GM12878 (cell line): ENCODE measurements at regions not wholly inside any gene's neighbourhood (a gene's known extent, or its start where the extent isn't known, plus 50 kb on each side); places are given as distances from the start of the nearest gene placed in this dataset.

ENCODE experiments used
- ATAC-seq: fragments of 200-7000 bp; cut with Tn5 transposase; 3 replicates; pipeline ENCODE4 v1.9.1; 2020; ENCODE audit warnings: mild to moderate bottlenecking, moderate library complexity
- BruUV-seq: library from RNA; stranded (reverse); fragments of 400-500 nt; replicated peaks from 2 replicates; lab custom pipeline; 2021; lab: Mats Ljungman, UMichigan
- CTCF ChIA-PET: fragments of 300-600 bp; sonication (Branson Sonifier 250); formaldehyde crosslinking; extraction: SDS; loops from one replicate; lab custom pipeline; 2021; ENCODE audit warnings: inconsistent platforms; lab: Yijun Ruan, JAX
- POLR2A ChIA-PET: fragments of 350-600 bp; formaldehyde crosslinking; extraction: SDS; loops from one replicate; lab custom pipeline; 2021; ENCODE audit warnings: inconsistent platforms; lab: Charles Lee
- RAD21 ChIA-PET: fragments of 300-600 bp; sonication (Branson Sonifier 250); formaldehyde crosslinking; loops from one replicate; lab custom pipeline; 2023; ENCODE audit warnings: antibody characterized with exemption; ENCODE audit not compliant: unreplicated experiment; lab: Charles Lee
- SMC1A ChIA-PET: fragments of 300-600 bp; sonication (Branson Sonifier 250); formaldehyde crosslinking; loops from one replicate; lab custom pipeline; 2023; ENCODE audit not compliant: unreplicated experiment, uncharacterized antibody; lab: Charles Lee
- DNase-seq: peaks from one replicate; pipeline ENCODE4 v3.0.0-alpha.2; 2011; ENCODE audit warnings: low read depth, low spot score
- FAIRE-seq: peaks from 3 replicates; lab custom pipeline; 2011; peaks lifted over from hg19 to GRCh38; lab: Jason Lieb, UNC
- H2AFZ ChIP-seq: 2 replicates; pipeline ENCODE4 v1.6.0; 2011; ENCODE audit warnings: low read depth, low read length, control low read depth; ENCODE audit not compliant: control insufficient read depth
- H3K27ac ChIP-seq: 2 replicates; pipeline ENCODE4 v1.5.1; 2011; ENCODE audit warnings: control low read depth; ENCODE audit not compliant: control insufficient read depth, insufficient read depth
- H3K27me3 ChIP-seq, 2 experiments: replicated peaks in 1 of 2; 2 replicates each; pipeline versions ENCODE4 v1.6.0 to v1.6.1; 2011; ENCODE audit warnings: low read length in 1 of 2; ENCODE audit not compliant: control insufficient read depth in 2 of 2, insufficient read depth in 2 of 2
- H3K36me3 ChIP-seq, 2 experiments: 2 replicates each; pipeline ENCODE4 v1.5.1; 2011; ENCODE audit warnings: low read length in 1 of 2; ENCODE audit not compliant: control insufficient read depth in 2 of 2, insufficient read depth in 2 of 2
- H3K4me1 ChIP-seq: 2 replicates; pipeline ENCODE4 v1.6.1; 2011; ENCODE audit warnings: mild to moderate bottlenecking, low read length, moderate library complexity, mixed read lengths; ENCODE audit not compliant: control insufficient read depth, insufficient read depth
- H3K4me2 ChIP-seq: 2 replicates; pipeline ENCODE4 v1.6.0; 2011; ENCODE audit warnings: control low read depth; ENCODE audit not compliant: control insufficient read depth, insufficient read depth
- H3K4me3 ChIP-seq: fragments of 200-600 bp; sonication (generic); 2 replicates; pipeline ENCODE4 v1.5.1; 2016
- H3K79me2 ChIP-seq: 2 replicates; pipeline ENCODE4 v1.6.0; 2011; ENCODE audit warnings: low read length; ENCODE audit not compliant: control insufficient read depth, insufficient read depth
- H3K9ac ChIP-seq: 2 replicates; pipeline ENCODE4 v1.8.0; 2011; ENCODE audit warnings: low read length, control low read depth, mixed read lengths; ENCODE audit not compliant: control insufficient read depth, insufficient read depth
- H3K9me3 ChIP-seq: replicated peaks from 3 replicates; pipeline ENCODE4 v1.5.1; 2011; ENCODE audit warnings: mild to moderate bottlenecking, low read length; ENCODE audit not compliant: control insufficient read depth, insufficient read depth
- H4K20me1 ChIP-seq: 2 replicates; pipeline ENCODE4 v1.6.0; 2011; ENCODE audit not compliant: control insufficient read depth, insufficient read depth
- CBFB ChIP-seq: IDR thresholded peaks from 2 replicates; pipeline ENCODE4 v1.6.1; 2016; ENCODE audit warnings: antibody characterized with exemption, low read depth
- CBX3 ChIP-seq: fragments of 200-600 bp; sonication (generic); IDR thresholded peaks from 2 replicates; pipeline ENCODE4 v1.6.1; 2016; ENCODE audit warnings: low read depth, borderline replicate concordance
- CBX5 ChIP-seq: sonication (generic); IDR thresholded peaks from 2 replicates; pipeline ENCODE4 v1.6.1; 2016; ENCODE audit warnings: low read depth, moderate library complexity, mild to moderate bottlenecking, inconsistent platforms
- CHD1 ChIP-seq: IDR thresholded peaks from 2 replicates; pipeline ENCODE4 v1.6.1; 2012; ENCODE audit warnings: low read depth, low read length, improper control_type of control experiment
- CREM ChIP-seq: IDR thresholded peaks from 2 replicates; pipeline ENCODE4 v1.6.1; 2014; ENCODE audit warnings: antibody characterized with exemption, low read depth
- ESRRA ChIP-seq: IDR thresholded peaks from 2 replicates; pipeline ENCODE4 v1.6.1; 2012; ENCODE audit warnings: mild to moderate bottlenecking, low read length, improper control_type of control experiment
- LARP7 ChIP-seq: fragments of 450-650 bp; IDR thresholded peaks from 2 replicates; pipeline ENCODE4 v1.6.1; 2017; ENCODE audit warnings: mild to moderate bottlenecking
- MEF2A ChIP-seq: IDR thresholded peaks from 2 replicates; pipeline ENCODE4 v1.6.1; 2011; ENCODE audit warnings: low read depth, mild to moderate bottlenecking, low read length, moderate library complexity; ENCODE audit not compliant: insufficient read depth
- NFIC ChIP-seq: IDR thresholded peaks from 2 replicates; pipeline ENCODE4 v1.6.1; 2012; ENCODE audit warnings: low read depth, mild to moderate bottlenecking, inconsistent platforms, low read length, moderate library complexity
- NR2C1 ChIP-seq: fragments of 450-650 bp; IDR thresholded peaks from 2 replicates; pipeline ENCODE4 v1.6.1; 2017; ENCODE audit warnings: antibody characterized with exemption, mild to moderate bottlenecking, moderate library complexity
- PAX5 ChIP-seq: IDR thresholded peaks from 2 replicates; pipeline ENCODE4 v1.6.1; 2011; ENCODE audit warnings: low read depth, low read length, borderline replicate concordance
- SPI1 ChIP-seq: IDR thresholded peaks from 2 replicates; pipeline ENCODE4 v1.6.1; 2011; ENCODE audit warnings: low read depth, mild to moderate bottlenecking, low read length, moderate library complexity, borderline replicate concordance; ENCODE audit not compliant: insufficient read depth
- YBX1 ChIP-seq: fragments of 450-650 bp; IDR thresholded peaks from 2 replicates; pipeline ENCODE4 v1.6.1; 2016; ENCODE audit warnings: antibody characterized with exemption
- ZNF207 ChIP-seq: fragments of 450-650 bp; IDR thresholded peaks from 2 replicates; pipeline ENCODE4 v1.6.1; 2014; ENCODE audit warnings: antibody characterized with exemption, mild to moderate bottlenecking, borderline replicate concordance
- ZNF384 ChIP-seq: IDR thresholded peaks from 2 replicates; pipeline ENCODE4 v1.6.1; 2012; ENCODE audit warnings: low read depth, mild to moderate bottlenecking, low read length, improper control_type of control experiment, borderline replicate concordance
- ZNF622 ChIP-seq: fragments of 450-650 bp; IDR thresholded peaks from 2 replicates; pipeline ENCODE4 v1.6.1; 2017; ENCODE audit warnings: mild to moderate bottlenecking, inconsistent platforms
- WGBS: methylation state at CpG from one replicate; pipeline ENCODE4 v1.1.6; 2016; ENCODE audit warnings: low lambda C conversion rate; ENCODE audit not compliant: insufficient replicate concordance, insufficient coverage; ENCODE audit errors: missing lambda C conversion rate; 5-methylcytosine and 5-hydroxymethylcytosine counted together
- in situ Hi-C: fragments of 300-500 bp; cut with MboI; formaldehyde crosslinking; loops from 9 replicates; pipeline ENCODE4 v1.14.3; 2018; ENCODE audit warnings: mixed read lengths
- intact Hi-C: fragments of 100-400 bp; cut with micrococcal nuclease; formaldehyde crosslinking; loops from one replicate; pipeline ENCODE4 v1.14.2; 2022; ENCODE audit not compliant: unreplicated experiment
- TF ChIP-seq, protein P1 (sequence below): fragments of 450-650 bp; IDR thresholded peaks from 2 replicates; pipeline ENCODE4 v1.6.1; 2014; ENCODE audit warnings: mild to moderate bottlenecking
- TF ChIP-seq, protein P2 (sequence below): IDR thresholded peaks from 2 replicates; pipeline ENCODE4 v1.6.1; 2012; ENCODE audit warnings: low read length, inconsistent platforms
- TF ChIP-seq, protein P3 (sequence below): IDR thresholded peaks from 2 replicates; pipeline ENCODE4 v1.6.1; 2011; ENCODE audit warnings: mild to moderate bottlenecking, low read depth, low read length, moderate library complexity; ENCODE audit not compliant: insufficient replicate concordance
- TF ChIP-seq, protein P4 (sequence below): fragments of 450-650 bp; IDR thresholded peaks from 2 replicates; pipeline ENCODE4 v1.6.1; 2016; ENCODE audit warnings: mild to moderate bottlenecking

DNA sequence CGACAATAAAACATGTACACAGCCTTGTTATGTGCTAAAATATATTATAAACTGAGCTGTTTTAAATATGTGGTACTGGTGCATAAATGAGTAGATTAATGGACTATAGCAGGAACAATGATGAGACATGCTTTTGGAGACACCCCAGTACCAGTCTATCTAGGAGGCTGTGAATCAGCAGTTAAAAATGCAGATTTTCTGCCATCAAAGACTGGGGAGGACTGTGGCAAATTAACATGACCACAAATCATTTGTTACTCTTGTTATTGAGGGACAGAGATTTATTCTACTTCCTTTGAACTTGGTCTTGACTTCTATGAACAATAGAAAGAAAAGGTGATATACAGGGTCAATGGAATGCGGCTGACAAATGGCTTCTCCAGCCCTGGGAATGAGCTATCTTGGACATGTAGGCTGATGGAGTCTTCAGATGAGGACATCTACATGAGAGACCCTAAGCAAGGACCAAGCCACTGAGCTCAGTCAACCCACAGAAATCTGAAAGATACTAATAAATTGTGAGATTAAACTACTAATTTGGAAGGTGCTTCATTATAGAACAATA lies 551.7 kb upstream of the GJE1 start:
- H3K4me2 ChIP-seq = no peak overlapping the region
- ChIA-PET RAD21 (no interaction called here), POLR2A (no interaction called here), CTCF (interaction anchor here (1.1 kb wide), 1 partner anchor 18 kb away, joined by 3 read pairs; no protein-coding TSS in a partner anchor), SMC1A (no interaction called here)
- no peak for ATAC-seq
- TF ChIP-seq CREM = no peak
- no peak for TF ChIP-seq ZNF207
- TF ChIP-seq ESRRA = no peak
- TF ChIP-seq, protein P1, sequence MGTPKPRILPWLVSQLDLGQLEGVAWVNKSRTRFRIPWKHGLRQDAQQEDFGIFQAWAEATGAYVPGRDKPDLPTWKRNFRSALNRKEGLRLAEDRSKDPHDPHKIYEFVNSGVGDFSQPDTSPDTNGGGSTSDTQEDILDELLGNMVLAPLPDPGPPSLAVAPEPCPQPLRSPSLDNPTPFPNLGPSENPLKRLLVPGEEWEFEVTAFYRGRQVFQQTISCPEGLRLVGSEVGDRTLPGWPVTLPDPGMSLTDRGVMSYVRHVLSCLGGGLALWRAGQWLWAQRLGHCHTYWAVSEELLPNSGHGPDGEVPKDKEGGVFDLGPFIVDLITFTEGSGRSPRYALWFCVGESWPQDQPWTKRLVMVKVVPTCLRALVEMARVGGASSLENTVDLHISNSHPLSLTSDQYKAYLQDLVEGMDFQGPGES = no peak
- TF ChIP-seq, protein P2, sequence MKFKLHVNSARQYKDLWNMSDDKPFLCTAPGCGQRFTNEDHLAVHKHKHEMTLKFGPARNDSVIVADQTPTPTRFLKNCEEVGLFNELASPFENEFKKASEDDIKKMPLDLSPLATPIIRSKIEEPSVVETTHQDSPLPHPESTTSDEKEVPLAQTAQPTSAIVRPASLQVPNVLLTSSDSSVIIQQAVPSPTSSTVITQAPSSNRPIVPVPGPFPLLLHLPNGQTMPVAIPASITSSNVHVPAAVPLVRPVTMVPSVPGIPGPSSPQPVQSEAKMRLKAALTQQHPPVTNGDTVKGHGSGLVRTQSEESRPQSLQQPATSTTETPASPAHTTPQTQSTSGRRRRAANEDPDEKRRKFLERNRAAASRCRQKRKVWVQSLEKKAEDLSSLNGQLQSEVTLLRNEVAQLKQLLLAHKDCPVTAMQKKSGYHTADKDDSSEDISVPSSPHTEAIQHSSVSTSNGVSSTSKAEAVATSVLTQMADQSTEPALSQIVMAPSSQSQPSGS = no peak
- no peak for TF ChIP-seq YBX1
- TF ChIP-seq, protein P3, sequence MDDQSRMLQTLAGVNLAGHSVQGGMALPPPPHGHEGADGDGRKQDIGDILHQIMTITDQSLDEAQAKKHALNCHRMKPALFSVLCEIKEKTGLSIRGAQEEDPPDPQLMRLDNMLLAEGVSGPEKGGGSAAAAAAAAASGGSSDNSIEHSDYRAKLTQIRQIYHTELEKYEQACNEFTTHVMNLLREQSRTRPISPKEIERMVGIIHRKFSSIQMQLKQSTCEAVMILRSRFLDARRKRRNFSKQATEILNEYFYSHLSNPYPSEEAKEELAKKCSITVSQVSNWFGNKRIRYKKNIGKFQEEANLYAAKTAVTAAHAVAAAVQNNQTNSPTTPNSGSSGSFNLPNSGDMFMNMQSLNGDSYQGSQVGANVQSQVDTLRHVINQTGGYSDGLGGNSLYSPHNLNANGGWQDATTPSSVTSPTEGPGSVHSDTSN = no peak
- TF ChIP-seq CBX5 = no peak
- TF ChIP-seq LARP7 = no peak
- no peak for TF ChIP-seq CBX3
- no peak for TF ChIP-seq CBFB
- TF ChIP-seq ZNF622 = no peak
- TF ChIP-seq PAX5 = no peak
- TF ChIP-seq NR2C1 = no peak
- TF ChIP-seq NFIC = no peak
- TF ChIP-seq MEF2A = no peak
- TF ChIP-seq, protein P4, sequence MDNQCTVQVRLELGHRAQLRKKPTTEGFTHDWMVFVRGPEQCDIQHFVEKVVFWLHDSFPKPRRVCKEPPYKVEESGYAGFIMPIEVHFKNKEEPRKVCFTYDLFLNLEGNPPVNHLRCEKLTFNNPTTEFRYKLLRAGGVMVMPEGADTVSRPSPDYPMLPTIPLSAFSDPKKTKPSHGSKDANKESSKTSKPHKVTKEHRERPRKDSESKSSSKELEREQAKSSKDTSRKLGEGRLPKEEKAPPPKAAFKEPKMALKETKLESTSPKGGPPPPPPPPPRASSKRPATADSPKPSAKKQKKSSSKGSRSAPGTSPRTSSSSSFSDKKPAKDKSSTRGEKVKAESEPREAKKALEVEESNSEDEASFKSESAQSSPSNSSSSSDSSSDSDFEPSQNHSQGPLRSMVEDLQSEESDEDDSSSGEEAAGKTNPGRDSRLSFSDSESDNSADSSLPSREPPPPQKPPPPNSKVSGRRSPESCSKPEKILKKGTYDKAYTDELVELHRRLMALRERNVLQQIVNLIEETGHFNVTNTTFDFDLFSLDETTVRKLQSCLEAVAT = no peak
- TF ChIP-seq SPI1 = no peak
- TF ChIP-seq CHD1 = no peak
- no peak for TF ChIP-seq ZNF384
- H4K20me1 ChIP-seq = no peaks in the 10 kb centered on the region
- DNase-seq = no peak
- BruUV-seq = no TSS peak
- H3K27ac ChIP-seq = no peak overlapping the region
- no peak overlapping the region for H2AFZ ChIP-seq
- no peak overlapping the region for H3K4me3 ChIP-seq
- no peak for FAIRE-seq
- H3K27me3 ChIP-seq = no peaks in the 10 kb centered on the region
- WGBS = 41% methylated on average over 2 of the region's 2 CpGs
- H3K4me1 ChIP-seq = no peaks in the 10 kb centered on the region
- intact Hi-C loops (no loop called here), in situ Hi-C loops (no loop called here)
- H3K79me2 ChIP-seq = no peaks in the 10 kb centered on the region
- no peak overlapping the region for H3K9ac ChIP-seq
- H3K36me3 ChIP-seq = no peaks in the 10 kb centered on the region
- no peaks in the 10 kb centered on the region for H3K9me3 ChIP-seq
